ENCODE measurements at regions not wholly inside any gene's neighbourhood (a gene's known extent, or its start where the extent isn't known, plus 50 kb on each side); places are given as distances from the start of the nearest gene placed in this dataset.

DNA sequence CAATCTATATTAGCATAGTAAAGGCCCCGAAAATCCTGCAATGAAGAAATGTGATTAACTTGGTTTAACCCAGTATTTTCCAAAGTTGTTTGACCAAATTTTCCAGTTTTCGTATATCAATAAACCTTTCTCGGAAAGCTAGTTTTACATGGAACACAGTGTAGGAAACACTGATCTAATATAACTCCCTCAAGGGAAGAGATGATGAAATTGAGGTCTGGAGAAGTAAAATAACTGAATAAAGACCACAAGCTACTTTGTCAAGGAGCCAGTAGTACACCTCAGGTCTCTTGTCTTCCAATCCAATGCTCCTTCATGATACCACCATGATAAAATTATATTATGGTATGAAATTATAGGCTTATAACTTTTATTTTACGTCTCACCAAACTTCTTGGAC is 118.1 kb upstream of the TARS1 start:
- Mint-ChIP-seq H3K27ac (no peak overlapping the region), H3K27me3 (ENCODE audit: low read depth) (no peaks in the 10 kb centered on the region), H3K4me1 (ENCODE audit: low read depth) (no peaks in the 10 kb centered on the region), H3K36me3 (ENCODE audit: low read depth) (no peaks in the 10 kb centered on the region), H3K4me3 (no peak overlapping the region), H3K9me3 (no peaks in the 10 kb centered on the region)

DNA sequence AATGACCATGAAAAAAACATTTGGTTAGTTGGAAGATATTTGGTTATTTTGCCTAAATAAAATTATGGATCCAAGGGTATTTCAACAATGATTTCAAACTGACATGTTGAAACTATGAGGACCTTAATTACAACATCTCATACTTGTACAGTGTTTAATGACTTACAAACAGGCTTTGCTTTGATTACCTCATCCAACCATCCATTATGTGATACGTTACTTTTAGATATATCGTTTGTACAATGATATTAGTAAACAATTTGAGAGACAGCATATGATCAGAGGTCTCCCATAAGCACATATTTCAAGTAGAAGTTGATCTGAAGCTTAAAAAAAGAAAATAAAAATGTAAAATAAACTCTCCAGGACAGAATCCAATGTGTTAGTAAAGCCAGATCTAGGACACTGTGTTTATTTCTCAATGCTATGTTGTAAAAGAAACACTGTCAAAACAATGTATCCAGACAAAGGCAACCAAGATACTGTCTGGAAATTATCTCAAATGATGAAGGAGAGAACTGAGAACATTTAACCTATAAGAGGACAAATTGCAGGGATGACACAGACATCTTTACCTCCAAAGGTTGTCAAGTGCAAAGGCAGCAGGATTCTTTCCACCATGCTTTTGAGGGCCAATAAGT is 116.0 kb upstream of the TARS1 start:
- H3K4me1 Mint-ChIP-seq (ENCODE audit: low read depth): no peaks in the 10 kb centered on the region
- no peaks in the 10 kb centered on the region for H3K9me3 Mint-ChIP-seq
- H3K36me3 Mint-ChIP-seq (ENCODE audit: low read depth): no peaks in the 10 kb centered on the region
- no peak overlapping the region for H3K27ac Mint-ChIP-seq
- no peaks in the 10 kb centered on the region for H3K27me3 Mint-ChIP-seq (ENCODE audit: low read depth)
- no peak overlapping the region for H3K4me3 Mint-ChIP-seq

DNA sequence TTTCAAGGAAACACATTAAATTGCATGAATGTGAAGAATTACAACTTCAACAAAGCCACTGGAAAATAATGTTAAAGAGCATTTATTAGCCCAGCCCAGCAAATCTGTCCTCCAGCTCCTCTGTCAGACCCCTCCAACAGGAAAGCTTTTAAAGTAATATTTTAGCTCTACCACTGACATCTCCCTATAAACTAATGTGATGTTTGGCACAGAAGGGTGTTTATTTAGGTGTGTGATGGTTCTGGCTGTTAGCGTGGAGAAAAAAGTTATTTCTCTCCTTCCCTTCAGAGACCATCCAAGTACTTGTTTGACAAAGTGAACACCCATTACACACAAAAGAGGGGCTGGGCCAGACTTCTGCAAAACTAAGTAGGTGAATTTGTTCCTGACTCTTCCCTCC is 111.9 kb upstream of the TARS1 start:
- no peaks in the 10 kb centered on the region for H3K27me3 Mint-ChIP-seq (ENCODE audit: low read depth)
- H3K9me3 Mint-ChIP-seq: no peaks in the 10 kb centered on the region
- no peaks in the 10 kb centered on the region for H3K36me3 Mint-ChIP-seq (ENCODE audit: low read depth)
- no peaks in the 10 kb centered on the region for H3K4me1 Mint-ChIP-seq (ENCODE audit: low read depth)
- no peak overlapping the region for H3K27ac Mint-ChIP-seq
- H3K4me3 Mint-ChIP-seq: no peak overlapping the region

DNA sequence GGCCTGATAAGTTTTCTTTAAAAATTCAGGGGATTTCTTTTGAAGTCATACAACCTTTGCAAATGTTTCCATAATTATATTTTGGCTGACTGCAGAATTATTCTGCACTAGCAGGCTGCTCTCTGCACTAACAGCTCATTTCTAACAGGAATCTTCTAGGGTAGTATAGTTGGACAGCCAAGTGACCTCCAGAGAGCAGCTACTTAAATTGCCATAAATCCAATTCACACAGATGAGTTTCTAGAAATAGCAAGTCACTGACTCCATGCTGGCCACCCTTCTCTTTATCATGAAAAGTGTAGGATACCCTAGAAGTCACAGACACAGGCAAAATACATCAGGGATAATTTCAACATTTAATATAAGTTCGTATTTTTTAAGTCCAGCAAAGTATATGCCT is 110.9 kb upstream of the TARS1 start:
- no peak overlapping the region for H3K4me3 Mint-ChIP-seq
- H3K4me1 Mint-ChIP-seq (ENCODE audit: low read depth): no peaks in the 10 kb centered on the region
- no peaks in the 10 kb centered on the region for H3K27me3 Mint-ChIP-seq (ENCODE audit: low read depth)
- H3K27ac Mint-ChIP-seq: no peak overlapping the region
- H3K36me3 Mint-ChIP-seq (ENCODE audit: low read depth): no peaks in the 10 kb centered on the region
- H3K9me3 Mint-ChIP-seq: no peaks in the 10 kb centered on the region

DNA sequence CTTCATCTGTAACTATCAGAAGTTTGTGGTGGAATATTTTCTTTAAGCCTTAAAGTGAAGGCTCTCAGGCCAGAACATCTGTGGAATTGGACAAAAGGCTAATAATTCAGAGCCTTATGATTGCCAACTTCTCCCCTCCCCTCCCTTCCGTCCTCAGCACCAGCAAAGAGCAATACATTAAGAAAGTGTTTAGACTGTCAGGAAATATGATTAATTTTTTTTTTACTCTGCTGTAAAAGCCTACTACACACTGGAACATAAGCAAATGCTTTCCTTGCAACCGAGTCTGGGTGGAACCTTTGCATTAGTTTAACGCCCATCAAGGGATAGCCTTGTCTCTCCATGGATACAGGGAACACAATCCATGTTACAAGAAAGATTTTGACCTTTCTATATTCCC is 110.3 kb upstream of the TARS1 start:
- H3K4me1 Mint-ChIP-seq (ENCODE audit: low read depth): no peaks in the 10 kb centered on the region
- no peak overlapping the region for H3K27ac Mint-ChIP-seq
- H3K4me3 Mint-ChIP-seq: no peak overlapping the region
- no peaks in the 10 kb centered on the region for H3K36me3 Mint-ChIP-seq (ENCODE audit: low read depth)
- H3K9me3 Mint-ChIP-seq: no peaks in the 10 kb centered on the region
- no peaks in the 10 kb centered on the region for H3K27me3 Mint-ChIP-seq (ENCODE audit: low read depth)

DNA sequence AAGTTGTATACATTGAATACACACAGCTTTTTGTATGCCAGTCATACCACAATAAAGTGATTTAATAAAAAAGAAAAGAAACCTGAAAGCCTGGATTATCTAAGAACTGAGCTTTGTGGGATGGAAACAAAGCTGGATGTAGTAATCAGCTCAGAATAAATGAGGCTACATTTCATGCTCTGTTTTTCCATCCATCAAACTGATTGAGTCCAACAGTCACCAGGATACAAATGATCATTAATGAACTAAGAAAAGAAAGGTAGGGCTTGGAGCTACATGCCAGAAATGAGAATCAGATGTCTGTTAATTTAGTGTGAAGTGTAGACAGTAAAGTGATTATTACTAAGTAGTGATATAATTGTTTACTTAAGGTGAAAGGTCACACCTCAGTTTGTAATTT is 109.8 kb upstream of the TARS1 start:
- H3K27me3 Mint-ChIP-seq (ENCODE audit: low read depth): no peaks in the 10 kb centered on the region
- H3K9me3 Mint-ChIP-seq: no peaks in the 10 kb centered on the region
- H3K4me3 Mint-ChIP-seq: no peak overlapping the region
- H3K4me1 Mint-ChIP-seq (ENCODE audit: low read depth): no peaks in the 10 kb centered on the region
- H3K36me3 Mint-ChIP-seq (ENCODE audit: low read depth): no peaks in the 10 kb centered on the region
- H3K27ac Mint-ChIP-seq: no peak overlapping the region

DNA sequence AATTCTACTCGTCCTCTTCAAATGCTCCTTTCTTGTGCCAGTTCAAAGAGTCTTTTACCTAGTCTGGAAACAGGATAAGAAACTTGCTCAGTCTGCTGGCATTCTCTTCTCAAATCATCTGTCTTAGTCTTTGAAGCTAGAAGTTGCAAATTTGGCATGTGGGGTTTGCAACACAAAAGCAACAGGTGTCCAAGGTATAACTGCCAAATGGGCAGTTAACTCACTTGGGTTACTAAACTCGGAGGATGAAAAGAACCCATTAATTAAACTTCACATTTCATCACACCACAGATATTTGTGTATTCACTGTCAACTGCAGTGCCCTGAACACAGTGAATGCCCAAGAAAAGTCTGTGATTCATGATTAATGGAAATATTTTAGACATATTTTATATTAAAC is 108.0 kb upstream of the TARS1 start:
- no peaks in the 10 kb centered on the region for H3K9me3 Mint-ChIP-seq
- H3K27ac Mint-ChIP-seq: no peak overlapping the region
- no peaks in the 10 kb centered on the region for H3K27me3 Mint-ChIP-seq (ENCODE audit: low read depth)
- H3K4me3 Mint-ChIP-seq: no peak overlapping the region
- no peaks in the 10 kb centered on the region for H3K36me3 Mint-ChIP-seq (ENCODE audit: low read depth)
- no peaks in the 10 kb centered on the region for H3K4me1 Mint-ChIP-seq (ENCODE audit: low read depth)

DNA sequence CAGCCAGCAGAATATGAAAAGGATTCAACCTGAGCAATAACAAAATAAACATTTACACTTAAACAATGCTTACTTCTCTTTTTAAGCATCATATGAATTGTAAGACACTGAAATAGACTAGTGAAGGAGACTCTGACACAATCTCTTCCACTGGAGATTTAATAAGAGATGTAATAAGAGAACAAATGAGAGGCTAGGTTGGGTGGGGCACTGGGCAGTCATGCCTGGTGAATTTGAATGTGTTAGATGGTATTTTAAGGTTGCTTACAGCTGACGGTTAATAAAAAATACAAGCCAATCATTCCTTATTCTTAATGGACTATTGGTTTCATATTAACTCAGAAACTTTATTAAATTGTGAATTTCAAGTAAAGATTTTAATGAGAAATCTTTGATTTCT is 105.9 kb upstream of the TARS1 start:
- Mint-ChIP-seq H3K27ac (no peak overlapping the region), H3K36me3 (ENCODE audit: low read depth) (no peaks in the 10 kb centered on the region), H3K4me1 (ENCODE audit: low read depth) (no peaks in the 10 kb centered on the region), H3K9me3 (no peaks in the 10 kb centered on the region), H3K27me3 (ENCODE audit: low read depth) (no peaks in the 10 kb centered on the region), H3K4me3 (no peak overlapping the region)

DNA sequence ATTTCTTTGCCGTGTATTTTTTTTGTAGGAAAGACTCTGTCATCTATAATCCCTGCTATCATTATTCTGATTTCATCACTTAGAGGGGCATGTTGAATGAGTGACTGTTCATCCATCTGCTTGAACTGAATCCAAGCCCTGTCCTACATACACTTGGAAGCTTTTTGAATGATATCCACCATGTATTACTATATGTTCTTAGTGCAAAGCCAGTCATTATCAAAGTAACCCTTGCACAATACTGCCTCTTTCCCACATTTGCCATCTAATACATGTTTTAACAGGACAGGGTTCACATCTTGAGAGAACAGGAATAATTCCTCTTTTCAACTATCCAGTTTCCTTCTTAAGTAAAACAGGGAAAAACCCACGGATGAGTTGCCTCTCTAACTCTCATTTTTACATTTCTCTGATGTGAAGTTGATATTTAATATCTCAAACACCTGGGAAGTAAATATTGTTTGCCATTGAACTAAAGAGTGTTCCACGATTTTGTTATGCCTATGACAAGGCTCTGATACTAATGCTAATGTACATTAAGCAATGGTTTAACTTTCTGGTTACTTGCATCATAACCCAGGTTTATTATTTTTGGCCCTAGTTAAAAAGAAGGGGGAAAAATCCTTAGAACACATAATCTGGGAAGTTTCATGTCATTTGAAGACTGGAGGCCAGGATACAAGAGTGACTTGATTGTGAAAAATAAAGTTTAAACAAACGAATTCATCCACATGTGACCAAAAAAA is 103.7 kb upstream of the TARS1 start:
- no peaks in the 10 kb centered on the region for H3K4me1 Mint-ChIP-seq (ENCODE audit: low read depth)

DNA sequence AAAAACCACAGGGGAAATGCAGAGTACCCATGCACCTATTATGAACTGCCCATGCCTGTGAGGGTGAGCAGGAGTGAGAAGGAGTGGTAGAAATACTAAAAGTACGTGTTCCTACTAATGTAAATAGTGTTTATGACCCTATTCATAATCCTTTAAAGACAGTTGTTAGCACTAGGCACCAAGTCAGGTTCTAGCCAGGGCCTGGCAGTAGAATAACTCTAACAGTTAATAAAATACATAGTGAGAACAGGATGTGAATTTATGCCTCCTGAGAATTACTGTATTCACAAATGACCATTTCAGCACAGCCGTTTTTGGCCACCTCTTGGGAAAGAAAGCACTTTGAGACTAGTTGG is 103.2 kb upstream of the TARS1 start:
- peaks cover 6% of the 10 kb centered on the region for H3K9me3 Mint-ChIP-seq
- no peak overlapping the region for H3K4me3 Mint-ChIP-seq
- no peaks in the 10 kb centered on the region for H3K4me1 Mint-ChIP-seq (ENCODE audit: low read depth)
- no peak overlapping the region for H3K27ac Mint-ChIP-seq
- H3K27me3 Mint-ChIP-seq (ENCODE audit: low read depth): no peaks in the 10 kb centered on the region
- no peaks in the 10 kb centered on the region for H3K36me3 Mint-ChIP-seq (ENCODE audit: low read depth)

More for the DNA sequence above, 103.7 kb upstream of the TARS1 start:
- no peak overlapping the region for H3K27ac Mint-ChIP-seq
- no peak overlapping the region for H3K4me3 Mint-ChIP-seq
- peaks cover 5% of the 10 kb centered on the region for H3K9me3 Mint-ChIP-seq
- H3K27me3 Mint-ChIP-seq (ENCODE audit: low read depth): no peaks in the 10 kb centered on the region
- no peaks in the 10 kb centered on the region for H3K36me3 Mint-ChIP-seq (ENCODE audit: low read depth)

DNA sequence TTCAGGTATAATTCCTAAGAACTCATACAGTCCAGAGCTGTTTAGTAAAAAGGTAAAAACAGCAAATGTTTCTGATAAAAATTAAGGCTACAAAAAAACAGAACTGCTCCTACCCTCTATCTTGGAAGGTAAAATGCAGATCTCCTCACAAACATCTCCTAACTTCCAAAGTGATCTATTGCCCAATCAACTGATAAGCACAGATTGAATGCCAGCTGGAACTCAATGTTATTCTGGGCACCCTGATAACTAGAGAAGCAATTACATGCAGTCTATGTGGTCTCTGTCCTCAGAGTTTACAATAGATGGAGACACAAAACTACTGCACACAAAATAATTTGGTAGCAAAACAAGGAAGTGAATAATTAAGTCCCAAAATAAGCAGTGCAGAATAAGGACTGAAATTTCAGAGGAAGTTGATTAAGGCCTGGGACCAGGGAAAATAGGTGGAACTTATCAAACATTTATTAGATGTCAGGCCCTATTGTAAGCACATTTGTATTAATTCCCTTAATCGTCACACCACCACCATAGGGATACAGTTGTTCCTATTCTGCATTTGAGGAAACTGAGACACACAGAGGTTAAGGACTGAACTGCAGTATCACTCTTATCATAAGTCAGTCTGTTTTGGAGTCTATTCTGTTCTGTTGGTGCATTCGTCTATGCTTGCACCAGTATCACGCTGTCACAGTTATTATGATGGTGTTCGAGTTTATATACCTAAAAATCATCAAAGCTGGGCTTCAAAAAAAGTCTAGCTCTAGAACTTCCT is 102.2 kb upstream of the TARS1 start:
- Mint-ChIP-seq H3K4me3 (no peak overlapping the region), H3K27me3 (ENCODE audit: low read depth) (no peaks in the 10 kb centered on the region), H3K36me3 (ENCODE audit: low read depth) (no peaks in the 10 kb centered on the region), H3K4me1 (ENCODE audit: low read depth) (no peaks in the 10 kb centered on the region), H3K27ac (no peak overlapping the region), H3K9me3 (peaks cover 9% of the 10 kb centered on the region)

DNA sequence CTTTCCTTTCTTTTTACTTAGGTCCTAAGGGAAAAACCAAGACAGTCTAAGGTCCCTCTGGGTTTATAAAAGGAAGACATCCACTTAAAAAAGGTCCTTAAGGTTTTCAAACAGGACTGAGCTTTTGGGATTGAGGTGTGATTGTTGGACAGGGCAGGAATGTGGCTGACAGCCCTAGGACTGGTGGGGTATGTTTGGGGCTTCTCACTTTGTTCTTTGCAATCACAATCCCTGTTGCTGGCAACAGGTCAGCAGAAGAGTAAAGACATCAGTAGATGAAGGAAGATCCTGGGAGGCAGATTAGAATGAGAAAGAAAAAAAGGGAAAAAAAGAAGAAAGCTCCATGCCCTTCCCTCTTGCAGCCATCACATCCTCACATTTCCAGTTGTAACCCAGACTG is 101.4 kb upstream of the TARS1 start:
- Mint-ChIP-seq H3K27me3 (ENCODE audit: low read depth) (no peaks in the 10 kb centered on the region), H3K4me3 (no peak overlapping the region), H3K36me3 (ENCODE audit: low read depth) (no peaks in the 10 kb centered on the region), H3K9me3 (peaks cover 9% of the 10 kb centered on the region), H3K27ac (no peak overlapping the region), H3K4me1 (ENCODE audit: low read depth) (no peaks in the 10 kb centered on the region)

DNA sequence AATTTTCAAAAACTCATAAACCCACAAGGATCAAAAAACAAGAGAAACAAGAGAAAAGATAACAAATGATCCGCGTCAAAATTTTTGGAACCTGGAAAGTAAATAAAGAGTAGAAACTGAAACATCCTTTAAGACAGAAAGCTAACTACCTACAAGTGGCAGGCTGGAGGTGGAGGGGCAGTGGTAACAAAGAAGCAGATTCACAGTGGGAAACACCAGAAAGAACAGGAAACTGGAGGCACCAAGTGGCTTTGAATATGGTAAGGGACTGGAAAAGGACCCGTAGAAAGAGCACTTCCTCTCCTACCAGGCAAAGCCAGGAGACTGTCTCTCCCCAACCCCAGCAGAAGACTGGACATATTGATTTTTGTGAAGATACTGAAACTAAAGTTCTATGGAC is 100.6 kb upstream of the TARS1 start:
- Mint-ChIP-seq H3K27ac (no peak overlapping the region), H3K4me1 (ENCODE audit: low read depth) (no peaks in the 10 kb centered on the region), H3K27me3 (ENCODE audit: low read depth) (no peaks in the 10 kb centered on the region), H3K4me3 (no peak overlapping the region), H3K36me3 (ENCODE audit: low read depth) (no peaks in the 10 kb centered on the region), H3K9me3 (peaks cover 9% of the 10 kb centered on the region)

DNA sequence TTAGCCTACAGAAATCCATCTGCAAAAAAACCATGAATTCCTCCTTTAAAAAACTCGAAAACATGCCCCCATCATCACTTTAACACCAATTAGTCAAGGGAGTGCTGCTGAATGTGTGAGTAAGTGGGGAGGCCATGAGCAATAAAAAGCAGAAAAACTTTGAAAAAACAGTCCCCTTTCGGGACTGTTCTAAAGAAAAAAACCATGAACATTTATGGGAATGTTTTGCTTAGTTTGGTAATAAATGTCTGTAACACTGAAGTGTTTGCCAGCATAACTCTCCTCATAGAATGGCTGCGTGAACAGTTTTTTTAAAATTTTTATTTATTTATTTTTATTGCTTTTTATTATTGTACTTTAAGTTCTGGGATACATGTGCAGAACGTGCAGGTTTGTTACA is 99.4 kb upstream of the TARS1 start:
- no peaks in the 10 kb centered on the region for H3K36me3 Mint-ChIP-seq (ENCODE audit: low read depth)
- peaks cover 9% of the 10 kb centered on the region for H3K9me3 Mint-ChIP-seq
- H3K4me3 Mint-ChIP-seq: no peak overlapping the region
- H3K4me1 Mint-ChIP-seq (ENCODE audit: low read depth): no peaks in the 10 kb centered on the region
- H3K27ac Mint-ChIP-seq: no peak overlapping the region
- H3K27me3 Mint-ChIP-seq (ENCODE audit: low read depth): no peaks in the 10 kb centered on the region

DNA sequence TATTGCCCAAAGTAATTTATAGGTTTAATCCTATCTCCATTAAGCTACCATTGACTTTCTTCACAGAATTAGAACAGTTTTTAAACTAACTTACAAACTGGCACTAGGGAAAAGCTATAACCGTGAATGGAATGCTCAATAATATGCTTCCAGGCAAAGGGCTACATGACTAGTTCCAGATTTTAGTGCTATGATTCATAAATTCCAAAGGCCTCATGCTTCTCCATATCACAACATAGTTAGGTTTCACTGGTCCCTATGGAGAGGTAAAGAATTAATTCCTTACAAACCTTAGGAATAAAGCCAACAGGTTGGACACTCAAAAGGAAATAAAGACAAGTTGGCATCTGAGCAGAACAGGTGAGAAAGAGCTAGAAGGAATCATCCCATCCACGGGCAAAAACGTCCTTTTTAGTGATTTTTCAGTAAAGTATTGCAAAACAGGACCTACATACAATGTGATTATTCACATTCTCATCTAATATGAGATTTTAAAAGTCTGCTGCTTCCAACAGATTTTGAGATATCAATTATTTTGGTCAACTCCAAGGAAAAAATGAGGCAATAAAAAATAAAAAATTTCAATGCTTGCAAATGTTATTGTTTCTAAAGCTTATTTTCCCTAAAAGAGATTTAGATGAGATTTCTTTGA is 97.0 kb upstream of the TARS1 start:
- no peaks in the 10 kb centered on the region for H3K4me1 Mint-ChIP-seq (ENCODE audit: low read depth)
- H3K9me3 Mint-ChIP-seq: peaks cover 9% of the 10 kb centered on the region
- H3K36me3 Mint-ChIP-seq (ENCODE audit: low read depth): no peaks in the 10 kb centered on the region
- no peak overlapping the region for H3K4me3 Mint-ChIP-seq
- H3K27ac Mint-ChIP-seq: no peak overlapping the region
- H3K27me3 Mint-ChIP-seq (ENCODE audit: low read depth): no peaks in the 10 kb centered on the region

Data from T-helper 1 cell treated with Interleukin-12 subunit alpha and Interleukin-12 subunit beta and Interleukin-4 antibody, amounts not matched to agents 30 μg/mL and 1 μg/mL, for 36 hours (primary cell).